ENCODE measurements at regions not wholly inside any gene's neighbourhood (a gene's known extent, or its start where the extent isn't known, plus 50 kb on each side); places are given as distances from the start of the nearest gene placed in this dataset.

DNA sequence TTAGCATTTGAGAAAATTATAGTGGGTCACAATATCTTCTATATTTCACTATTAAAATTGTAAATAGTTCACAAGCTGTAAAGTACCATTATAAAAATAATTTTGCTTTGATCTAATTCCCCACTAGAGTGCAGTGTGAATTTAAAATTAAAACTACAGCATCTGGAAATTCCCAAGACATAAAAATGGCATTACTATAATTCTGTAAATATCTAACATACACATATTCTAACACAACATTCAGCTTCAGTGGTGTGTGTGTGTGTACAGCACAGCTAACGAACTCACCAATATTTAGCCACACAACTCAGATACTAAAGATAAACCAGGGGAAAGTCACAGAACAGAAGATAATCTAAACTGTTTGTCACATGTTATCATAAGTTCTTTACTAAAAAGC is 424.9 kb upstream of the ZNF385D start (continued):
- TF ChIP-seq, protein P1, sequence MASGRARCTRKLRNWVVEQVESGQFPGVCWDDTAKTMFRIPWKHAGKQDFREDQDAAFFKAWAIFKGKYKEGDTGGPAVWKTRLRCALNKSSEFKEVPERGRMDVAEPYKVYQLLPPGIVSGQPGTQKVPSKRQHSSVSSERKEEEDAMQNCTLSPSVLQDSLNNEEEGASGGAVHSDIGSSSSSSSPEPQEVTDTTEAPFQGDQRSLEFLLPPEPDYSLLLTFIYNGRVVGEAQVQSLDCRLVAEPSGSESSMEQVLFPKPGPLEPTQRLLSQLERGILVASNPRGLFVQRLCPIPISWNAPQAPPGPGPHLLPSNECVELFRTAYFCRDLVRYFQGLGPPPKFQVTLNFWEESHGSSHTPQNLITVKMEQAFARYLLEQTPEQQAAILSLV (CRISPR knock-in tag; IDR thresholded peaks at IDR 0.05; ENCODE audit: borderline replicate concordance) = no peak
- TF ChIP-seq SOX5 (CRISPR knock-in tag; IDR thresholded peaks at IDR 0.05; ENCODE audit: borderline replicate concordance) (no peak), CREM (IDR thresholded peaks at IDR 0.05) (no peak), CREM (CRISPR knock-in tag; IDR thresholded peaks at IDR 0.05) (no peak), JUND (CRISPR knock-in tag; IDR thresholded peaks at IDR 0.05) (no peak), ZNF670 (CRISPR knock-in tag; IDR thresholded peaks at IDR 0.05; ENCODE audit: borderline replicate concordance) (no peak), MATR3 (CRISPR knock-in tag; IDR thresholded peaks at IDR 0.05) (no peak)

- FAIRE-seq (no peak), DNase-seq (ENCODE audit: low spot score) (no peak), ATAC-seq (no peak)
- POLR2A ChIA-PET = no interaction called here
- Histone ChIP-seq H3K79me2 (ENCODE audit: insufficient read depth, low read length) (no peaks in the 10 kb centered on the region), H3K4me2 (ENCODE audit: low read depth, low read length) (no peak overlapping the region), H3K36me3 (replicated peaks in 1 of 2; ENCODE audit: control insufficient read depth in 1 of 2, insufficient read depth in 2 of 2, low read length in 2 of 2) (no peaks in the 10 kb centered on the region), H3K4me3 (replicated peaks in 1 of 3; ENCODE audit: insufficient read depth in 1 of 3, low read depth in 2 of 3, low read length in 3 of 3) (no peak overlapping the region), H3K9me3 (ENCODE audit: low read length) (no peaks in the 10 kb centered on the region), H4K20me1 (ENCODE audit: insufficient read depth, low read length) (no peaks in the 10 kb centered on the region), H3K27me3 (ENCODE audit: control insufficient read depth in 1 of 2, insufficient read depth in 2 of 2, low read length in 2 of 2) (no peaks in the 10 kb centered on the region), H3K4me1 (ENCODE audit: insufficient read depth, low read length) (no peaks in the 10 kb centered on the region), H3K27ac (ENCODE audit: extremely low read length, insufficient read depth, low read length) (no peak overlapping the region), H2AFZ (ENCODE audit: low read length) (no peak overlapping the region), H3K9ac (ENCODE audit: insufficient read depth, low read depth, low read length) (no peak overlapping the region)
- no peak for TF ChIP-seq ZNF589 (CRISPR knock-in tag; conservative IDR thresholded peaks at IDR 0.05)
- CTCF ChIA-PET (ENCODE audit: low intra/inter-chr PET ratio, low total read pairs) = no interaction called here
- in situ Hi-C loops (cut with HindIII; ENCODE audit: extremely low pct_ligation_motif_present, low pct_unique_long_range_greater_than_20kb) (no loop called here), intact Hi-C loops (cut with micrococcal nuclease; ENCODE audit: unreplicated experiment) (no loop called here)
- WGBS (ENCODE audit: low lambda C conversion rate) = 0% methylated on average over 3 of the region's 3 CpGs
- BruUV-seq (replicated peaks) = no TSS peak
Observed at GRCh38 chr3:22176911-22177310, 425.9 kb upstream of the ZNF385D start.

DNA sequence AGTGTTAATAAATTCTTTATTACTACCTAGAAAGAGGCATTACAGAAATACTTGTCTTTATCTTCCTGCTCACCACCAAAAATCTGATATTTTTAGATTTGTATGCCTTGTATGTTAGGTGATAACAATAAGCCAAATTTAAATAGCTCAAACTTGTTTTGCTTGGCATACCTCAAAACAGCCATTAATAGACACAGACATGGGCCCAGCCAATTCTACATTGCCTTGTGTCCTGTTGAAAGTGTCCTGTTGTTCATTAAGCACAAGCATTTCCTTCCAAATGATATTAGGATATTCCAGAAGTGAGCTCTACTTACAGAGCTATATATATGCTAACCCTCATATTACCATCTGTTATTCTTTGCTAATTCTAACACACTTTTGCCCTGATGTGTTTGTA is 438.6 kb upstream of the ZNF385D start:
- no peak for FAIRE-seq
- BruUV-seq (replicated peaks) = no TSS peak
- no peak for TF ChIP-seq ATM (IDR thresholded peaks at IDR 0.05; ENCODE audit: borderline replicate concordance)
- no peak for TF ChIP-seq NR2F2 (IDR thresholded peaks at IDR 0.05; ENCODE audit: borderline replicate concordance, low read depth)
- TF ChIP-seq, protein P2, sequence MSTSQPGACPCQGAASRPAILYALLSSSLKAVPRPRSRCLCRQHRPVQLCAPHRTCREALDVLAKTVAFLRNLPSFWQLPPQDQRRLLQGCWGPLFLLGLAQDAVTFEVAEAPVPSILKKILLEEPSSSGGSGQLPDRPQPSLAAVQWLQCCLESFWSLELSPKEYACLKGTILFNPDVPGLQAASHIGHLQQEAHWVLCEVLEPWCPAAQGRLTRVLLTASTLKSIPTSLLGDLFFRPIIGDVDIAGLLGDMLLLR (CRISPR knock-in tag; IDR thresholded peaks at IDR 0.05) = no peak
- no peak for TF ChIP-seq PTBP1 (IDR thresholded peaks at IDR 0.05; ENCODE audit: low read depth, low read length, poor library complexity, severe bottlenecking)
- TF ChIP-seq ARNT (IDR thresholded peaks at IDR 0.05) = no peak
- TF ChIP-seq ZNF569 (CRISPR knock-in tag; IDR thresholded peaks at IDR 0.05; ENCODE audit: borderline replicate concordance) = no peak
- TF ChIP-seq, protein P3, sequence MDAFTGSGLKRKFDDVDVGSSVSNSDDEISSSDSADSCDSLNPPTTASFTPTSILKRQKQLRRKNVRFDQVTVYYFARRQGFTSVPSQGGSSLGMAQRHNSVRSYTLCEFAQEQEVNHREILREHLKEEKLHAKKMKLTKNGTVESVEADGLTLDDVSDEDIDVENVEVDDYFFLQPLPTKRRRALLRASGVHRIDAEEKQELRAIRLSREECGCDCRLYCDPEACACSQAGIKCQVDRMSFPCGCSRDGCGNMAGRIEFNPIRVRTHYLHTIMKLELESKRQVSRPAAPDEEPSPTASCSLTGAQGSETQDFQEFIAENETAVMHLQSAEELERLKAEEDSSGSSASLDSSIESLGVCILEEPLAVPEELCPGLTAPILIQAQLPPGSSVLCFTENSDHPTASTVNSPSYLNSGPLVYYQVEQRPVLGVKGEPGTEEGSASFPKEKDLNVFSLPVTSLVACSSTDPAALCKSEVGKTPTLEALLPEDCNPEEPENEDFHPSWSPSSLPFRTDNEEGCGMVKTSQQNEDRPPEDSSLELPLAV (CRISPR knock-in tag; conservative IDR thresholded peaks at IDR 0.05; ENCODE audit: low read depth) = no peak

More for the DNA sequence above, 438.6 kb upstream of the ZNF385D start:
- no peaks in the 10 kb centered on the region for H3K9me3 ChIP-seq (ENCODE audit: low read length)
- no peaks in the 10 kb centered on the region for H4K20me1 ChIP-seq (ENCODE audit: insufficient read depth, low read length)
- no peak overlapping the region for H2AFZ ChIP-seq (ENCODE audit: low read length)
- H3K79me2 ChIP-seq (ENCODE audit: insufficient read depth, low read length) = no peaks in the 10 kb centered on the region
- intact Hi-C loops (cut with micrococcal nuclease; ENCODE audit: unreplicated experiment) (no loop called here), in situ Hi-C loops (cut with HindIII; ENCODE audit: extremely low pct_ligation_motif_present, low pct_unique_long_range_greater_than_20kb) (no loop called here)
- no peak overlapping the region for H3K9ac ChIP-seq (ENCODE audit: insufficient read depth, low read depth, low read length)
- H3K27ac ChIP-seq (ENCODE audit: extremely low read length, insufficient read depth, low read length) = no peak overlapping the region
- H3K4me3 ChIP-seq (replicated peaks in 1 of 3; ENCODE audit: insufficient read depth in 1 of 3, low read depth in 2 of 3, low read length in 3 of 3) = no peak overlapping the region
- H3K4me2 ChIP-seq (ENCODE audit: low read depth, low read length) = no peak overlapping the region
- H3K36me3 ChIP-seq (replicated peaks in 1 of 2; ENCODE audit: control insufficient read depth in 1 of 2, insufficient read depth in 2 of 2, low read length in 2 of 2) = no peaks in the 10 kb centered on the region
- ATAC-seq = no peak
- no peaks in the 10 kb centered on the region for H3K4me1 ChIP-seq (ENCODE audit: insufficient read depth, low read length)
- CTCF ChIA-PET (ENCODE audit: low intra/inter-chr PET ratio, low total read pairs) = no interaction called here
- DNase-seq (ENCODE audit: low spot score) = no peak
- POLR2A ChIA-PET = no interaction called here
- no peaks in the 10 kb centered on the region; a peak in 1 of 5 replicates for H3K27me3 ChIP-seq (ENCODE audit: control insufficient read depth in 1 of 2, insufficient read depth in 2 of 2, low read length in 2 of 2)

Data from HepG2 (cell line).